HL-60 (cell line): ENCODE measurements at regions not wholly inside any gene's neighbourhood (a gene's known extent, or its start where the extent isn't known, plus 50 kb on each side); places are given as distances from the start of the nearest gene placed in this dataset.

Experiments used
- POLR2AphosphoS5 ChIP-seq: IDR thresholded peaks from 2 replicates; pipeline ENCODE4 v1.6.1; 2012; ENCODE audit warnings: low read depth
- TF ChIP-seq, protein P1 (sequence below): IDR thresholded peaks from one replicate; pipeline ENCODE4 v1.5.1; 2011; ENCODE audit warnings: low read length, control low read depth, inconsistent platforms; ENCODE audit not compliant: insufficient read depth
- TF ChIP-seq, protein P2 (sequence below): IDR thresholded peaks from 2 replicates; pipeline ENCODE4 v1.6.1; 2012; ENCODE audit warnings: low read depth; ENCODE audit not compliant: insufficient replicate concordance

DNA sequence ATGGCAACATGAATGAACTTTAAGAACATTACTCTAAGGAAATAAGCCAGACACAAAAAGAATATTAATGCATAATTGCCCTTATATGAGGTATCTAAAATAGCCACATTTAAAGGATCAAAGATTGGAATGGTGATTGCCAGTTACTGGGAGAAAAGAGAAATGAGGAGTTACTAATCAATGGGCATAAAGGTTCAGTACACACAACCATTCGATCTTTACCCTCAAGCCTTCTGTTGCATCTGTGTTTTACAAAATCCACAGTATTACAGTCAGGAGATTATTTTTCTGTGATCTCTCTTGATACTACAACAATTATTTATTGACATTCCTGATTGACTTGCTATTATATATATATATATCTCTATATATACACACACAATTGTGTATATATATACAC, 310.0 kb upstream of the SLITRK5 start:
- TF ChIP-seq, protein P1, sequence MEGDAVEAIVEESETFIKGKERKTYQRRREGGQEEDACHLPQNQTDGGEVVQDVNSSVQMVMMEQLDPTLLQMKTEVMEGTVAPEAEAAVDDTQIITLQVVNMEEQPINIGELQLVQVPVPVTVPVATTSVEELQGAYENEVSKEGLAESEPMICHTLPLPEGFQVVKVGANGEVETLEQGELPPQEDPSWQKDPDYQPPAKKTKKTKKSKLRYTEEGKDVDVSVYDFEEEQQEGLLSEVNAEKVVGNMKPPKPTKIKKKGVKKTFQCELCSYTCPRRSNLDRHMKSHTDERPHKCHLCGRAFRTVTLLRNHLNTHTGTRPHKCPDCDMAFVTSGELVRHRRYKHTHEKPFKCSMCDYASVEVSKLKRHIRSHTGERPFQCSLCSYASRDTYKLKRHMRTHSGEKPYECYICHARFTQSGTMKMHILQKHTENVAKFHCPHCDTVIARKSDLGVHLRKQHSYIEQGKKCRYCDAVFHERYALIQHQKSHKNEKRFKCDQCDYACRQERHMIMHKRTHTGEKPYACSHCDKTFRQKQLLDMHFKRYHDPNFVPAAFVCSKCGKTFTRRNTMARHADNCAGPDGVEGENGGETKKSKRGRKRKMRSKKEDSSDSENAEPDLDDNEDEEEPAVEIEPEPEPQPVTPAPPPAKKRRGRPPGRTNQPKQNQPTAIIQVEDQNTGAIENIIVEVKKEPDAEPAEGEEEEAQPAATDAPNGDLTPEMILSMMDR: no peak
- TF ChIP-seq, protein P2, sequence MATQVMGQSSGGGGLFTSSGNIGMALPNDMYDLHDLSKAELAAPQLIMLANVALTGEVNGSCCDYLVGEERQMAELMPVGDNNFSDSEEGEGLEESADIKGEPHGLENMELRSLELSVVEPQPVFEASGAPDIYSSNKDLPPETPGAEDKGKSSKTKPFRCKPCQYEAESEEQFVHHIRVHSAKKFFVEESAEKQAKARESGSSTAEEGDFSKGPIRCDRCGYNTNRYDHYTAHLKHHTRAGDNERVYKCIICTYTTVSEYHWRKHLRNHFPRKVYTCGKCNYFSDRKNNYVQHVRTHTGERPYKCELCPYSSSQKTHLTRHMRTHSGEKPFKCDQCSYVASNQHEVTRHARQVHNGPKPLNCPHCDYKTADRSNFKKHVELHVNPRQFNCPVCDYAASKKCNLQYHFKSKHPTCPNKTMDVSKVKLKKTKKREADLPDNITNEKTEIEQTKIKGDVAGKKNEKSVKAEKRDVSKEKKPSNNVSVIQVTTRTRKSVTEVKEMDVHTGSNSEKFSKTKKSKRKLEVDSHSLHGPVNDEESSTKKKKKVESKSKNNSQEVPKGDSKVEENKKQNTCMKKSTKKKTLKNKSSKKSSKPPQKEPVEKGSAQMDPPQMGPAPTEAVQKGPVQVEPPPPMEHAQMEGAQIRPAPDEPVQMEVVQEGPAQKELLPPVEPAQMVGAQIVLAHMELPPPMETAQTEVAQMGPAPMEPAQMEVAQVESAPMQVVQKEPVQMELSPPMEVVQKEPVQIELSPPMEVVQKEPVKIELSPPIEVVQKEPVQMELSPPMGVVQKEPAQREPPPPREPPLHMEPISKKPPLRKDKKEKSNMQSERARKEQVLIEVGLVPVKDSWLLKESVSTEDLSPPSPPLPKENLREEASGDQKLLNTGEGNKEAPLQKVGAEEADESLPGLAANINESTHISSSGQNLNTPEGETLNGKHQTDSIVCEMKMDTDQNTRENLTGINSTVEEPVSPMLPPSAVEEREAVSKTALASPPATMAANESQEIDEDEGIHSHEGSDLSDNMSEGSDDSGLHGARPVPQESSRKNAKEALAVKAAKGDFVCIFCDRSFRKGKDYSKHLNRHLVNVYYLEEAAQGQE: no peak
- TF ChIP-seq POLR2AphosphoS5: no peak
